ENCODE measurements at regions not wholly inside any gene's neighbourhood (a gene's known extent, or its start where the extent isn't known, plus 50 kb on each side); places are given as distances from the start of the nearest gene placed in this dataset.

DNA sequence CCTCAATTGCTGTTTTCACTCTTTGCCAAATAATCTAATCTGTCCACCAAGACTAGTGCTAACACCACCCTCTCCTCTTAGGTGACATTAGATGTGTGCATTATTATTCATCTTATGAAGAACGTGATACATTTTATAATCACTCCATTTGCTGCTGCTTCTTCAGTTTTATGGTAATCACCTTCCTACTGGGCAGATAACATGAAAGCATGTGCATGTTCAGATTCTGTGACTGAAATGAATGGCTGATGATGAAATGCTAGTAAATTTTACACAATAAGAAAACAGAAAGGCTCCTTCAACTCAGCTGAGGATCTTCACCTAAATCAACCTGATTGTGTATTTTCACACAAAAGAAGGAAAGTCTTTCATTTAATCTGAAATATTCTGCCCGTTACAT, 577.6 kb downstream of the CSNK1G3 start:
- DNase-seq = no peak

DNA sequence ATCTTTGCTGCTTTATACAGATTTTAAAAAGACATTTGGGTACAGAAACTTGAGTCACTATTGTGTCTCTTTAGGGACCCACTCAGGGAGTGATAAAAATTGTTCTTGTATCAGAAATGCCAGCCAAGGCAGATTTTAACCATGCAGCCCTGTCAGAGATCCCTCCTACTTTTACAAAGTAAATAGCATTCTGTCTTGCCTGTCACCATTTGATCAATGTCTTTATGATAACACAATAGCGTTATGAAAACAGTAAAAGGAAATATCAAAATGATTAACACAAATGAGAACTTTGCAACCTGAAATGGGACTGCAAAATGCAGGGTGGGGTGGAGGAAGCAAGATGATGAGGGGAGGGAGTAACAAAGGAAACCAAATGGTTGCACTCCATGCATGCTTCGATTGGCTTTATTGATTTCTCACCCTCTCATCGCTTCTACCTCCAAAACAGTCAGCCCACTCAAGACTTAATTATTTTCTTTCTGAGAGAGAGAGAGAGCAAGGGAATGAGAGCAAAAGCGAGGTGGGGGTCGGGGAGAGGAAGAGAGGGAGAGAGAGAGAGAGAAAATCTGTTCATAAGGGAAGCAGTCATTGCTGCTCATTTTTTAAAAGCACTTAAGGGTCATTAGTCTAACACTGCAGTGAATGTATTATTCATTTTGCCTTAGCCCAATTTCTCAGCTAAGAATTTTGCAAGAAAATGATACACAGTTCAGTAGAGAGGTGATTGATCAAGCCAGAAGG, 576.5 kb downstream of the CSNK1G3 start:
- DNase-seq = no peak

DNA sequence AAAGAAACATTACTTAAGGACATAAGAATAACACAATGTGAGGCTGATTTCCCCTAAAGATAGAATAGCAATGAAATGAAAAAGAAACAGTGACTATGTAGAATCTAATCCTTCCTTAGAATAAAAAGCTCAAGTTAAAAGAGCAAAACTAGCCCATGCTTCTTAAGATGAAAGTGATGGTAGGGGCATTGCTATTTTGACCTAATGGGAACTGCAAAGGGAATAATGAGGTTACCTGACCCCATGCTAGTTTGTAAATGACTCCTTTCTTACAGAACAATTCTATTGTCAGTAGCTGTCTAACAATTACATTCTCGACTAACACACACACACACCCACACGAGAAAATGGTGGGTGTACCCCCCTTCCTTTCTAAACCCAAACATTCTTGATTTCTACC, 575.8 kb downstream of the CSNK1G3 start:
- DNase-seq = no peak

DNA sequence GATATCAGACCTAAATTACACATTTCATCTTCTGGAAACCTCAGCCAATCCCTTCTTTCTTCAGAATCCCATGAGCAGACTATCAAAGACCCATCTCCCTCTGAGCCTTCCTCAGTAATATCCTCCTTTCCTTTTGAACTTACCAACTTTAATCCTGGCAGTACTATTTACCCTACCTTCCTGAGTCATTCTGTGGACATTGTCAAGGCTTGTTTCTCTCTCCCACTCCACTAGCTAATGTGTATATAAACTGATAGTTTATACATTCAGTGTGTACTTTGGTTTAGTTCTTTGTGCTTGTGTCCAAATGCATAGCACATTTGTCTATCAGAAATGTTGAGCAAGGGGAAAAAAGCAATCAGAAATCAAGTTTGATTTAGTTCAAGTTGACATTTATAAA, 568.3 kb downstream of the CSNK1G3 start:
- DNase-seq = no peak

DNA sequence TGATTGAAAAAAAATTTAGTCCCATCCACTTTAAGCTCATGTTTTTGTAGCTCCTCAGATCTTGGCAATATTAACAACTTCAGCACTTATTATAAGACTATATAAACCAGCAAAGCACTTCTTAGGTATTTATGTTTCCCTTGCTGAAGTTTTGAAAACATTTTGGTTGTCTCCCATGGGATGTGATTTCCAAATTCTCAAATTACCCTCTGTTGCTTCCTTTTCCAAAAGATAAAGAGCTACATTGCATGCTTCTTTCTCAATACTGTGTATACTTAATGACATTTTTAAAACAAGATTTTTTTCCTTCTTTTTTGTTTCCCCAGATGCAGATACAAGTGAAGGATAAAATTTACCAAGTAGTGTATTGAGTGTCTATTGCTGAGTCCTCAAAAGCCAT, 567.1 kb downstream of the CSNK1G3 start:
- no peak for DNase-seq

DNA sequence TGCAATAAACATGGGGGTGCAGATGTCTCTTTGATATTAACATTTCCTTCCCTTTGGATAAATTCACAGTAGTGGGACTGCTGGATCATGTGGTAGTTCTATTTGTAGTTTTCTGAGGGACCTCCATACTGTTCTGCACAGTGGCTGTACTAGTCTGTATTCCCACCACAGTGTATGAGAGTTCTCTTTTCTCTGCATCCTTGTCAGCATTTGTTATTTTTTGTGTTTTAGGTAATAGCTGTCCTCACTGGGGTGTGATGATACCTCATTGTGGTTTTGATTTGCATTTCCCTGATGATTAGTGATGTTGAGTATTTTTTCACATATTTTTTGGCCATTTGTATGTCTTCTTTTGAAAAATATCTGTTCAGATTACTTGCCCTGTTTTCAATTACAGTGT, 562.5 kb downstream of the CSNK1G3 start:
- DNase-seq = no peak

DNA sequence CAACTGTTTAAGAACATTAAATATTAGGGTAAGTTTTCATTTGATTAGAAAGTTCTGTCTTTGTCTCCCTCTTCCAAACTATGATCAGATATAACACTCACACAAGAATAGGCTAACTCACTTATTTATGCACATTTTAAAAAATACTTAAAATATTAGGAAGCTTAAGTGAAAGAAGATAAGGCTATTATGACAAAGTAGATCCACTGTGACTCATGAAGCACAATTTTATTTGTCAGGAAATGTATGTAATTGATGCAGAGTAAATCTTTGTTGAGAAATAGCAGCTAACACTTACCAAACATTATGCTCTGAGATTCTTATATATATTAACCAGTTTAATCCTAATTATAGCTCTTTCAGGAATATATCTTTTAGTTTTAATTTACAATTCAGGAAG, 560.6 kb downstream of the CSNK1G3 start:
- no peak for DNase-seq

DNA sequence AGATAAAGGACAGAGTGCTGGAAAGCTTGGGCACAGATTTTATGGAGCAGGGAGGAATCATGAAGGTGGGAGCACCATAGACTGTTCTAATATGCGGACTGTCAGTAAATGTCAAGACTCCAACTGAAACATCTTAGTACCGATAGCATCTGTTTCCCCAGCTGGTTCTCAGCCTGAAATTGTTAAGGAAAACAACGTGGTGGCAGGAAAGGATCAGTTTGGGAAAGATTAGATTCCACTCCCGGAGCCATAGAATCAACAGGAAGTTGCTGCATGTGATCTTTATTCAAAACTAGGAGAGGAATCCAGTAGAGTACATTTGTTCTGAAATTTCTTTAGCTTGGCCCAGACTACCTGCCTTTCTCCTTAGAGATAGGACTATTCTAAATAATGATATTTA, 559.1 kb downstream of the CSNK1G3 start:
- DNase-seq = no peak

DNA sequence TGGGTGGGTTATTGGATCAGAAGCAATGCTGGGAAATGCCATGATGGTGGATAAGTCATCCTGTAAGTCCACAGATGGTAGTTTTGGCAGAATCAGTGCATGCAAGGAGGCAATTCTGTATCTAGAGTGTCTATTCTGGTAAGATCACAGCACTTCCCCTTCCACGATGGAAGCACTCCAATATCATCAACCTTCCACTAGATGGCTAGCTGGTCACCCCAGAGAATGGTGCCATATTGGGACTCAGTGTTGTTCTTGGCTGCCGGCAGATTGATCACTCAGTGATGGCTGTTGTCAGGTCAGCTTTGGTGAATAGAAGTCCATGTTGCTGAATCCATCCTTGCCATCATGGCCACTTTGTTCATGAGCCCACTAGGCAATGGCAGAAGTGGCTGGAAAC, 553.5 kb downstream of the CSNK1G3 start:
- DNase-seq = no peak

DNA sequence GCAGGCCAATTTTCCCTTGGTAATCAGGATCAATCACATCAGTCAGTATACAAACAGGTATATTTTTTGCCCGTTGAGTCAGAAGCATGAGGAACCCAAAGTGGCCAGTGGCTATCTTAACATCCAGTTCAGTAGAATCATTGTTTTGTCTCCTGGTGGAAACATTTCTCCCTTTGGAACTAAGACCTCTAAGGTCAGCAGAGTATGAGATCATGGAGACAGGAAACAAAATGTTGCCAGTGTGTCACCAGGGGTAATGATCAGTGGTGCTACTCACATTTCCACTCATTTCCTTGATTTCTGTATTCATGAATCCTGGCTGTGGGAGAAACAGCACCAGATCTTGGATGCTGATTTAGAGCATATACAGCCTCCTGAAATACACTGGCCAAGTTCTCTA, 553.0 kb downstream of the CSNK1G3 start:
- no peak for DNase-seq

DNA sequence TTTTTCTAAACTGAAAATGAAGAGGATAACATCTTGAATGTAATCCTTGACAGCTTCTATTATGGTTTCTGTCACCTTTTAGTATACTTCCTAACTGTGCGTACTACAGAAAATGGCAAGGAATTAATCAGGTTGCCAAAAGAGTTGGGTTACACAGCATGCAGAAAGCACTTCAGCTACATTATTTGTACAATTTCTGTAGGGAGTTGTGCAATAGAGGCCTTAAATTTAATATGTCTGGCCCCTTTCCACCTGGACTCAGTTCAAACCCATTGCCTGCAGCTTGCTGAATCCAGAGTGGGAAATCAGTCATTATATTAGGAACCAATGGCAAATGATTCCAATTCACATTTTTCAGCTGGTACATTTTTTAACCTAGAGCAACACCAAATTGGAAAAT, 549.7 kb downstream of the CSNK1G3 start:
- DNase-seq = no peak

DNA sequence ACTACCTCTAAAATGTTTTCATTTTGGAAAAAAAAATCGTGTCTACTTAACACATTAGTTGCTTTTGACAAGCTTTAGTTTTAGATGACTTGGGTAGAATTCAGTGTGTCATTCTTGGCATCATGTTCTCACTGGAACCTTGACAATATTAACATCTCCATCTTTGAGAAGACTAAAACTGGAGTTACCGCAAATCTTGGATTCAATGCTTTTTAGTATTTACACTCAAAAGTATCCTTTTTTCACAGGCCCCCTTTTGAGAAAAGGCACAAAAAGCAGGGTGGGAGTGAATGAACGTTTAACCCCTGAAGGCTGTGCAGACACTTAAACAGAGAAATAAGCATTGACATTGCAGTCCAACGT, 549.1 kb downstream of the CSNK1G3 start:
- no peak for DNase-seq

DNA sequence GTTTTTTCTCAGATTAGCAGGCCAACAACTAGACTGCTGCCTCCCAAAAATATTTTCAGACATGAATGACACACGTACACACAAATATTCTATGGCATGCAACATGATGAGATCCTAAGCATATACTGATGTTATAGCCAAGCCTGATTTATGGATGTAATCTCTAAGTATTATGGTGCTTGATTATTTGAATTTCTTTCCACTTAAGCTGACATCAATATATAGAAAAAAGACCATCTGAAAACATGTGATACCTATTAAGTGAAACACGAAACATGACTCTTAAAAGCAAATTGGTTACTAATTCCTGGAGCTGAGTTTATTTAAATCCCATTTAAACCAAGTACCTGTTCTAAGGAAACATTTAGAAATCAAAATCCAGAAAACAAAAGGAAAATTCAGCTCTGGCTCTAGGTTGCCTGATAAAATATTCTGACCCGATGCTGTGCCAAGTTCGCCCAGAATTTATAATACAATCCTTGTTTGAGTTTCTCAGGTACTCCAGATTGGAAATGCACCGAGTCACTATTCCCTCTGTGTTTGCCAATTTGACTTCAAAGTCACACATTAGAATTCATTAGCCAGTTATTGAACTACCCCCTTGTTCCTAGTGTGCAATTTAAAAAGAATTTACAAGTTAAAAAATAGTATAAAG, 548.6 kb downstream of the CSNK1G3 start:
- DNase-seq = no peak

DNA sequence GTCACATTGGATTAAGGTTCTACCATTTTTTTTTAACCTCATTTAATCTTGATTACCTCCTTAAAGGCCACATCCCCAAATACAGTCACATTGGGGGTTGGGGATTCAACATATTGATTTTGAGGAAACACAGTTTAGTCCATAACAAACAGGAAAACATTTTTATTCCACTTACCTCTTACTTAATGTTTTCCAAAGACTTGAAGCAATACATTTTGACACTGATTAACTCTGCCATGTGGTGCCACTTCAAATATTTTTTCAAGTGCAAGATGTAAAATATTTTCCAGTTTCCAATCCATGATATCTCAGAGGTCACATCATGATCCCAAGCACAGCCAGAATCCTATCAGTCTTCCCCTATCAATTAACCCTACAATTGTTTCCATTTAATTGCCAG, 548.0 kb downstream of the CSNK1G3 start:
- no peak for DNase-seq

DNA sequence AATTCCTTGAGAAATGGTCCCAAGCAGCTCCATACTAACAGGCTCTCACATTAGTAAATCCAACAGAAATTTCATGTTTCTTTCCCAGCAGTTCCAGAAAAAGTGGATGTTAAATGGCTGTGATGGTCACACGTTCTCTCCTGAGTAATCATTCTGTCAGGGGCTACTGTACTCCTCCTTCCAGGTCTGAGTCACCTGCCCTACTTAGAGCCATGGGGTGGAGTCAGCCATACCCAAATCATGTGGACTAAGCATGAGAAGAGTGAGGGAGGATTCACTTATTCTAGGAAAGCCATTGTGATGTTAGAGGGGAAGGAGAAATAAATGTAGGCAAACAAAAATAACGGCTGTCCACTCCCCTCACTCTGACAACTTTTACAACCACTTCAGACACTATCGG, 547.2 kb downstream of the CSNK1G3 start:
- DNase-seq = no peak

DNA sequence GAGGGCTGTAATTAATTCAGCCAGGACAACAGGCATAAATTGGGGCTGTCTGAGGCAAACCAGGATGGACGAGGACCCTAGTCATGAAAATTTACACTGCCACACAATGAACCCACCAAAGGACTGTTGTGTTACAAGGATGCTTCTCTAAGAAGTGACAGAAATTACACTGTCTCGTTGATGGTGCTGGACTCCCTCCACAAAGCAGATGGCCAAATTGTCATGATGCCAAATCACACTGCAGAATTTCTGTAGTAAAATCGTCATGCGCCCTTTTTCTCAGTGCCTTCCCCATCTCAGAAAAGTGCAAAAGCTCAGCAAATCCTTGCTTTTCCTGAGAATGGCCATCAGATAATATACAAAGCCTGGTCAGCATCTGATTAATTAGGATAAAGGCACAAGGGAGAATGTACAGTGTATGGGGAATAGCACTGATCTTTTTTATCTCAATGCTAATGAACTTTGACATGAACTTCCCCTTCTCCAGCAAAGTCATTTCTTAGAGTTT, 545.8 kb downstream of the CSNK1G3 start:
- no peak for DNase-seq

DNA sequence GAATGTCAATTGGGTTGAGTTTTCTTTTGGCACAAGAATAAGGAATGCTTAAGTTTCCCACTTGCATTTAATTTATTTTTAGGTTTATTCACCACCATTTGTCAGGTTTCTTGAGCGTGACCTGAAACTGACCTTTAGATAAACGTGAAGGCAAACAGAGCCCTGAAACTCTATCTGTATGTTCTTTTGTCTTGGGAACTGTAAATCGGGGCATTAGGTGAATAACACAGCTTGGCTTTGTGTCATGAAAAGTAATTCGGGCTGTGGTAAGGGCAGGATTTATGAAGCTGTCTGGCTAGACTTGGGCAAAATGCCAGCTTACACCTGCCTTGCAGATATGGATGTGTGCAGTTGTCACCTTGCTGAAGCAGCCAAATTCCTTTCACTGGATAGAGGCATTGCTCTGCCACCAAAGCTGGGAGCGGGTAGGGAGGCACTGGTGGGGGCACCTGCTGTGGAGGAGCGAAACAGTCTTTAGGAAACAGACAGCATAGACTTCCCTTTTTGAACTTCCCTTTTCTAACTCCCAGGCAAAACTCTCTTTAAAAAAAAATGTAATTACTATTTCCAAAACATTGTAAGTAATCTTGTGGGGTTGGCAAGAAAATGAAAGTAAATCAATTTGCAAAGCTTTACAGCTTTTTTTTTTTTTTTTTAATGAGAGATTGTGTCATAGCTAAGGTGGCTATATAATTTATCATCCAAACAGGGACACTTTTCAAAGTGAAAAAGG, 545.2 kb downstream of the CSNK1G3 start:
- no peak for DNase-seq

DNA sequence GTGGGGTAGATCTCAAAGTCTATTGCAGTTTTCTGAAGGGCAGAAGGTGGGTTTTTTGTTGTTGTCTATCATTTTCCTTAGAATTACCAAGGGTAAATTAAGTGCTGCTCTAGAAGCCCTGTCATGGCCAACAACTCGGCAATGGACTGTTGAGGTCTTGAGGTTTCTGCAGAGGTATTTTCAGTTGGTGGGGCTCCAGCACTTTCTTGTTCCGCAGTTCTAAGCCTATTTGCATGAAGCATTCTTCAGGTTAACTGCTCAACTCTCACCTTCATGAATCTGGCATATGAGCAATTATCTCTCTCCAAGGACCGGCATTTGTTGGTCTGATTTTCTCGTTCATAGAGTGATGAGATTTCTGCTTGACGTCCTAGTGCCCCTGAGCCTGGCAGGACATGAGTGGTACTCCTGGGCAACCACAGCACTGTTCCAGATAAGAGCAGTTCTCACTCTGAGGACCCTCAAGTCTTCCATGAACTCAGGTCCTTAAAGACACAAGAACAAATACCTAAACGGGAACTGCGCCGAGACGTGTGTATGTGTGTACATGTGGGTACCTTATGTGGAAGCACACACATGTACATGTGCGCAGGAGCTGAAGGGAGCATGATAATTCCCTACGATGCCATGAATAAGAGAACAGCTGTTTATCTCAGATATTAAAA, 544.5 kb downstream of the CSNK1G3 start:
- DNase-seq = no peak

DNA sequence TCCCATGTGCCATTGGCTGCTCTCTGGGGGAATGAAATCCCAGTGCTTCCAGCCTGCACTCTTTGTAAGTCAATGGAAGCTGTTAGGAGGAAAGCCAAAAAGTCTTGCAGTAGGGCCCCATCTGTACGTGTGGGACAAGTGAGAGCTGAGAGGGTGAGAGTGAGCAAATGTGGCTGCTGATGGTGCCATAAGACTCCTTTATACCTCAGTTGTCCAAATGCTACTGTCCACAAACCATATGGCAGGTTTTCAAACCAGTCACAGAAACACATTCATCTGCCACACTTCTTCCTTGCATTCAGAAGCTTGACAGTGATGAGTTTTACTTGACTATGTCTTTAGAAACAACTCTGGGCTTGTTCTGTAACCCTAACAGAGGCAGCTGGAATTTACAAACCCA, 543.8 kb downstream of the CSNK1G3 start:
- no peak for DNase-seq

DNA sequence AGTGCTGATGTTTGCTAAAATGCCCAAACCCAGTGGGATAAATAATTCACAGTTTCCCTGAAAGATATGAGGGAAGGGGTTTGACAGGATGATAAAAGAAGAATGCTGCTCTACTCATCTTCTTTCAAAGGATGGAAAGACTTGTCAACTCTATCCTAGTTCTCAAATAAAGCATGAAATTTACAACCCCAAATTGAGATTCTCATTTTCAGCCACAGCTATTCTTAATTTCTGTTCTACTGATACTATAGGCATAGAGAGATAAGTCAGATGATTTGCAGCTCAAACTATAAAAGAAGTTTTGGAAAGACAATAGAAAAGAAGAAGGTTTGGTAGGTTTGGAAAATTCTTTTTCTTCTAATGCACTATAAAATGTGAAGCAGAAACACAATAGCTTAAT, 542.6 kb downstream of the CSNK1G3 start:
- no peak for DNase-seq

DNA sequence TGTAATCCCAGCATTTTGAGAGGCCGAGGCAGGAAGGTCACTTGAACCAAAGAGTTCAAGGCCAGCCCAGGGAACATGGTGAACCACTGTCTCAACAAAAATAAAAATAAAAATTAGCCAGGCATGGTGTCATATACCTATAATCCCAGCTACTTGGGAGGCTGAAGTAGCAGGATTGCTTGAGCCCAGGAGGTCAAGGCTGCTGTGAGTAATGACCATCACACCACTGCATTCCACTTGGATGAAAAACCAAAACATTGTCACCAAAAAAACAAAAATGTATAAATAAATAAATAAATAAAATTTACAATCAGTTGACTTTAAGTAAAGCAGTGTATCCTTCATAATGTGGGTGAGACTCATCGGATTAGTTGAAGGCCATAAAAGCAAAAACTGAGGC, 541.4 kb downstream of the CSNK1G3 start:
- no peak for DNase-seq

DNA sequence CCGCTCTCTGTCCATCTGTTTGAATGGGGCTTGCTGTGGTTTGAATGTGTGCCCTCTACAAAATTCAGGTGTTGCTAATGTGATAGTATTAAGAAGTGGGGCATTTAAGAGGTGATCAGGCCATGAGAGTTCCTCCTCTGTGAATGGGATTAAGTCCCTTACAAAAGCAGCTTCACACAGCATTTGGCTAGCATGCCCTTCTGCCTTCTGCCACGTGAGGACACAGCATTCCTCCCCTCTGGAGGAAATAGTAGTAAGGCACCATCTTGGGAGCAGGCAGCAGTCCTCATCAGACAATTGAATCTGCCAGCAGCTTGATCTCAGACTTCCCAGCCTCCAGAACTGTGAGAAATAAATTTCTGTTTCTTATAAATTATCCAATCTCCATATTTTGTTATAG, 540.2 kb downstream of the CSNK1G3 start:
- no peak for DNase-seq

DNA sequence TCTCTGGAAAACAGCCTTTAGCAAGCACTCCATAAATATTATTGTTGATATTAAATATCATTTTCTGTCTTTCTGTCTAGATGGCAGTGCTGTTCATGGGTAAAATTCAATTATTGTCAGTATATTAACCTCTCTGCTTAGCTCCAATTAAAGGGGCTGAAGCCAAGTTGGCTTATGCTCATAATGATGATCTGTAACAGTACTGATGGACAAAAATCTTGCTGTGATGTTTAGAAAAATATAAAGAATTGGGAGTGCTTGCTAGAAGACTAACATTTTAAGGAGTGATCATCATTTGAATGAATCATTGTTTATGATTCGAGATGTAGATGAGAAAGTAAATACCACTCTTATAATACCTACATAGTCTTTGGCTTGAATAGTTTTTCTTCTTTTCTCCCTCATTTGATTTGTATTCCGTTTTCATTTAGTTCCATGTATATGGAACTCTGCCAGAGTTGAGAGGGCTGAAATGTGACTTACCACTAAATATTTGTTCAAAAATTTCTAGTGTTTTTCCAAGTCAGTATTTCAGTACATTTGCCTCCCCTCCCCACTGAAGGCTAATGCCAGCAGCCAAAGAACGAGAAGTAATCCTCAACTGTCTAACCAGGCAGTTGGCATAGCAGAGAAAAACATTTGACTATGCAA, 538.3 kb downstream of the CSNK1G3 start:
- no peak for DNase-seq

All from central memory CD4-positive, alpha-beta T cell (primary cell).